ENCODE measurements at regions not wholly inside any gene's neighbourhood (a gene's known extent, or its start where the extent isn't known, plus 50 kb on each side); places are given as distances from the start of the nearest gene placed in this dataset.

DNA sequence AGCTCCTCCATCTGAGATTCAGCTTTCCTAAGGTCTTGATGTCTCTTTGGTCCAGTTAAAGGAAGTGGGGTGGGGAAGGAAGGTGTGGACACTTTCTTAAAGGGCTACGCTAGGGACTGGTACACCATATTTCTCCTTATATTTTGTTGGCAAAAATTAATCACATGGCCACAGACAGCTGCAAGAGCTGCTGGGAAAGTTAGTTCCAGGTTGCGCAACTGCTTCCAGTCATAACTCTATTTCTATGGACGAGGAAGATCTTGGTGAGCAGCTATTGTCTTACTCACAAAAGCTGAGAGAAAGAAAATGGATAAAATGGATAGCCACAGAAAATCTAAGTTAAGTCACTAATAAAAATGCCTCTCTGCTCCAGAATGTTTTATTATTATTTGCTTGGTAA lies 60.7 kb upstream of the PPM1B start:
- Histone ChIP-seq H3K27ac (no peak overlapping the region), H3K36me3 (no peaks in the 10 kb centered on the region), H3K4me1 (no peaks in the 10 kb centered on the region), H3K9me3 (no peaks in the 10 kb centered on the region), H3K27me3 (no peaks in the 10 kb centered on the region), H3K4me3 (no peak overlapping the region)
- no peak for DNase-seq
- WGBS, 2 donors: 68 to 76% methylated on average over 3 of the region's 3 CpGs
- TF ChIP-seq CTCF (IDR thresholded peaks at IDR 0.05): no peak
- intact Hi-C loops (cut with DNase I): no loop called here

GRCh38 chr2:44109166-44109565 lies 59.5 kb upstream of the PPM1B start:
- 81 to 88% methylated on average over 3 of the region's 3 CpGs for WGBS, 2 donors
- TF ChIP-seq POLR2A (IDR thresholded peaks at IDR 0.05) (no peak), CTCF (IDR thresholded peaks at IDR 0.05) (no peak)
- Histone ChIP-seq H3K27ac (no peak overlapping the region), H3K4me1 (no peaks in the 10 kb centered on the region), H3K4me3 (no peak overlapping the region), H3K36me3 (no peaks in the 10 kb centered on the region), H3K9me3 (no peaks in the 10 kb centered on the region), H3K27me3 (no peaks in the 10 kb centered on the region)
- intact Hi-C loops (cut with DNase I): no loop called here
- no peak for DNase-seq

GRCh38 chr2:44110444-44110843 lies 58.2 kb upstream of the PPM1B start:
- H3K4me1 ChIP-seq: no peaks in the 10 kb centered on the region
- no peak overlapping the region for H3K27ac ChIP-seq

DNA sequence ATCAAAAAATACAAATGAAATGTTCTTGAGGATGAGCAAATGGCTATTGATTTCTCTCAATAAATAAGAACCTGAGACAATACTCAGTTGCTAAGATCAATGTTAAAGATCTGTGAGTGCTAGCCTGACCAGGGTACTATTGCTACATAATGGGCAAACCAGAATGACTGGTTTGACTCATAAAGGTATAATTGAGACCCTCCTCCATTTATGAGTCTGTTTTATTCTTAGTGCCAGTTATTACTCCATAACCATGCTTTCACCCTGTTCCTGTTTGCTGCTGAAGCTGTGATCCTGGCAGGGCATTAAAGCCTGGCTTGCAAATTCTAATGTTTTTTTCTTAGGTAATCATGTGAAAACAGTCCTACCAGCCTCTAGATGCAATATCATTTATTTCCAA lies 56.6 kb upstream of the PPM1B start:
- no peak for DNase-seq
- Histone ChIP-seq H3K27me3 (no peaks in the 10 kb centered on the region), H3K4me3 (no peak overlapping the region), H3K36me3 (no peaks in the 10 kb centered on the region), H3K27ac (no peak overlapping the region), H3K9me3 (no peaks in the 10 kb centered on the region), H3K4me1 (no peaks in the 10 kb centered on the region)
- intact Hi-C loops (cut with DNase I): no loop called here
- TF ChIP-seq CTCF (IDR thresholded peaks at IDR 0.05): no peak
- no peak for TF ChIP-seq POLR2A (IDR thresholded peaks at IDR 0.05)

More at GRCh38 chr2:44110444-44110843, 58.2 kb upstream of the PPM1B start:
- intact Hi-C loops (cut with DNase I): no loop called here
- no peaks in the 10 kb centered on the region for H3K9me3 ChIP-seq
- WGBS, 2 donors: 38% methylated on average over 2 of the region's 2 CpGs
- no peak for TF ChIP-seq POLR2A (IDR thresholded peaks at IDR 0.05)
- TF ChIP-seq CTCF (IDR thresholded peaks at IDR 0.05): no peak
- no peaks in the 10 kb centered on the region for H3K36me3 ChIP-seq
- no peak overlapping the region for H3K4me3 ChIP-seq
- DNase-seq: no peak
- H3K27me3 ChIP-seq: no peaks in the 10 kb centered on the region

- DNase-seq: no peak
- H3K27me3 ChIP-seq: no peaks in the 10 kb centered on the region
- H3K4me3 ChIP-seq: no peak overlapping the region
- no peak overlapping the region for H3K27ac ChIP-seq
- TF ChIP-seq POLR2A (IDR thresholded peaks at IDR 0.05) (no peak), CTCF (IDR thresholded peaks at IDR 0.05) (no peak)
- no peaks in the 10 kb centered on the region for H3K4me1 ChIP-seq
- WGBS, 2 donors: 85 to 92% methylated on average over 3 of the region's 3 CpGs
- H3K9me3 ChIP-seq: no peaks in the 10 kb centered on the region
- H3K36me3 ChIP-seq: no peaks in the 10 kb centered on the region
- intact Hi-C loops (cut with DNase I): no loop called here
Observed at GRCh38 chr2:44116319-44116718, 52.4 kb upstream of the PPM1B start.
